H1 (cell line): ENCODE measurements at regions not wholly inside any gene's neighbourhood (a gene's known extent, or its start where the extent isn't known, plus 50 kb on each side); places are given as distances from the start of the nearest gene placed in this dataset.
"Not testable (repeated sequence)": the region's sequence is repeated elsewhere in the genome, so short reads cannot be mapped to it uniquely, and the experiment has no call there.

Source experiments
- CTCF ChIA-PET: fragments of 300-600 bp; sonication (Branson Sonifier 250); formaldehyde crosslinking; loops from one replicate; lab custom pipeline; 2021; ENCODE audit not compliant: partially characterized antibody; lab: Charles Lee
- POLR2A ChIA-PET: fragments of 300-600 bp; sonication (Branson Sonifier 250); formaldehyde crosslinking; loops from one replicate; lab custom pipeline; 2021; ENCODE audit warnings: inconsistent platforms; ENCODE audit not compliant: partially characterized antibody; lab: Charles Lee
- DNase-seq, 2 experiments: peaks; one replicate each; pipeline versions ENCODE4 v3.0.0 to v3.0.0-alpha.2; 2010 to 2022; ENCODE audit warnings: low spot score in 2 of 2, low read depth in 1 of 2, mixed read lengths in 1 of 2
- FAIRE-seq: peaks from 2 replicates; lab custom pipeline; 2011; peaks lifted over from hg19 to GRCh38; lab: Jason Lieb, UNC
- H2AFZ ChIP-seq: 2 replicates; pipeline ENCODE4 v1.8.1; 2012; ENCODE audit warnings: low read length, inconsistent platforms
- H2AK5ac ChIP-seq: 2 replicates; pipeline ENCODE4 v1.6.1; 2013; ENCODE audit warnings: low read depth, low read length
- H2BK120ac ChIP-seq: replicated peaks from 2 replicates; pipeline ENCODE3; 2013; ENCODE audit warnings: low read depth, low read length, inconsistent platforms
- H2BK12ac ChIP-seq: 2 replicates; pipeline ENCODE4 v1.6.1; 2013; ENCODE audit warnings: low read depth, low read length
- H2BK15ac ChIP-seq: 2 replicates; pipeline ENCODE4 v1.6.1; 2013; ENCODE audit warnings: low read length
- H2BK20ac ChIP-seq: 2 replicates; pipeline ENCODE4 v1.6.1; 2013; ENCODE audit warnings: low read length
- H2BK5ac ChIP-seq: 2 replicates; pipeline ENCODE4 v1.6.1; 2013; ENCODE audit warnings: low read depth, low read length
- H3K14ac ChIP-seq: 2 replicates; pipeline ENCODE4 v1.6.1; 2013; ENCODE audit warnings: inconsistent platforms; ENCODE audit not compliant: insufficient read length
- H3K18ac ChIP-seq: 2 replicates; pipeline ENCODE4 v1.6.1; 2013; ENCODE audit warnings: low read length; ENCODE audit errors: extremely low read depth
- H3K23ac ChIP-seq: 2 replicates; pipeline ENCODE4 v1.6.1; 2013; ENCODE audit warnings: inconsistent platforms; ENCODE audit not compliant: insufficient read length
- H3K23me2 ChIP-seq: 2 replicates; pipeline ENCODE4 v1.6.1; 2013; ENCODE audit warnings: low read depth, low read length
- H3K27ac ChIP-seq: 2 replicates; pipeline ENCODE4 v1.6.1; 2011; ENCODE audit warnings: low read depth, low read length, inconsistent platforms
- H3K27me3 ChIP-seq, 4 experiments: replicated peaks in 1 of 4; 1 replicate in 1 of 4; 2 replicates in 3 of 4; pipeline versions ENCODE4 v1.6.1 to v1.8.1; 2011 to 2013; ENCODE audit warnings: low read length in 3 of 4, mild to moderate bottlenecking in 3 of 4, inconsistent platforms in 2 of 4, mixed read lengths in 2 of 4, moderate library complexity in 1 of 4; ENCODE audit not compliant: control insufficient read depth in 3 of 4, insufficient read depth in 3 of 4; ENCODE audit errors: extremely low read depth in 1 of 4
- H3K36me3 ChIP-seq, 4 experiments: 2 replicates each; pipeline versions ENCODE4 v1.6.1 to v1.8.1; 2011 to 2013; ENCODE audit warnings: mild to moderate bottlenecking in 4 of 4, low read length in 3 of 4, moderate library complexity in 2 of 4, control low read depth in 1 of 4, inconsistent platforms in 1 of 4; ENCODE audit not compliant: insufficient read depth in 4 of 4, control insufficient read depth in 2 of 4
- H3K4ac ChIP-seq: replicated peaks from 2 replicates; pipeline ENCODE3; 2013; ENCODE audit warnings: low read length, low read depth, mixed read lengths, inconsistent platforms; ENCODE audit not compliant: insufficient read length
- H3K4me1 ChIP-seq, 4 experiments: replicated peaks in 1 of 4; 1 replicate in 1 of 4; 2 replicates in 3 of 4; pipeline versions ENCODE4 v1.6.1 to v1.8.1; 2011 to 2013; ENCODE audit warnings: low read length in 3 of 4, inconsistent platforms in 2 of 4, mixed read lengths in 1 of 4; ENCODE audit not compliant: insufficient read depth in 4 of 4, control insufficient read depth in 3 of 4
- H3K4me2 ChIP-seq, 2 experiments: 2 replicates each; pipeline versions ENCODE4 v1.6.1 to v1.8.1; 2011 to 2013; ENCODE audit warnings: low read depth in 2 of 2, low read length in 2 of 2, control low read depth in 1 of 2, inconsistent platforms in 1 of 2, mild to moderate bottlenecking in 1 of 2; ENCODE audit not compliant: insufficient read depth in 1 of 2
- H3K4me3 ChIP-seq, 4 experiments: fragments of 200-600, 300-600 bp in 1 of 4; sonication (generic), shearing (Covaris generic), sonication (Bioruptor Twin) in 1 of 4; 2 replicates each; pipeline versions ENCODE4 v1.5.1 to v1.8.1; 2011 to 2016; ENCODE audit warnings: low read length in 4 of 4, low read depth in 3 of 4, control low read depth in 2 of 4, inconsistent platforms in 2 of 4, mild to moderate bottlenecking in 2 of 4, mixed read lengths in 1 of 4, moderate library complexity in 1 of 4; ENCODE audit not compliant: insufficient read depth in 2 of 4; ENCODE audit errors: extremely low read depth in 1 of 4
- H3K56ac ChIP-seq: replicated peaks from 2 replicates; pipeline ENCODE3; 2013; ENCODE audit warnings: low read depth, mild to moderate bottlenecking, mixed read lengths, low read length, inconsistent platforms; ENCODE audit not compliant: insufficient read length
- H3K79me1 ChIP-seq: 2 replicates; pipeline ENCODE4 v1.6.1; 2013; ENCODE audit warnings: low read depth, low read length, control low read depth
- H3K79me2 ChIP-seq, 2 experiments: 2 replicates each; pipeline versions ENCODE4 v1.6.1 to v1.8.1; 2012 to 2013; ENCODE audit warnings: low read length in 2 of 2, mild to moderate bottlenecking in 2 of 2, inconsistent platforms in 1 of 2; ENCODE audit not compliant: insufficient read depth in 2 of 2, control insufficient read depth in 1 of 2
- H3K9ac ChIP-seq, 4 experiments: replicated peaks in 1 of 4; 1 replicate in 1 of 4; 2 replicates in 3 of 4; pipeline versions ENCODE4 v1.6.1 to v1.8.1; 2011 to 2013; ENCODE audit warnings: low read depth in 3 of 4, low read length in 3 of 4, control low read depth in 2 of 4, mild to moderate bottlenecking in 2 of 4, moderate library complexity in 2 of 4, inconsistent platforms in 1 of 4; ENCODE audit errors: extremely low read depth in 1 of 4
- H3K9me3 ChIP-seq, 2 experiments: 2 replicates each; pipeline versions ENCODE4 v1.6.1 to v1.8.1; 2012 to 2013; ENCODE audit warnings: mild to moderate bottlenecking in 2 of 2, moderate library complexity in 2 of 2, control low read depth in 1 of 2, inconsistent platforms in 1 of 2, low read depth in 1 of 2, low read length in 1 of 2, mixed read lengths in 1 of 2; ENCODE audit not compliant: insufficient read depth in 2 of 2
- H4K20me1 ChIP-seq, 2 experiments: replicated peaks in 1 of 2; 2 replicates each; pipeline versions ENCODE3 to v1.8.1; 2011 to 2013; ENCODE audit warnings: inconsistent platforms in 2 of 2, low read length in 2 of 2, mild to moderate bottlenecking in 1 of 2; ENCODE audit not compliant: insufficient read depth in 2 of 2, control insufficient read depth in 1 of 2
- H4K5ac ChIP-seq: 2 replicates; pipeline ENCODE4 v1.6.1; 2013; ENCODE audit warnings: low read length, low read depth, mixed read lengths, inconsistent platforms; ENCODE audit not compliant: insufficient read length
- H4K8ac ChIP-seq: 2 replicates; pipeline ENCODE4 v1.8.0; 2013; ENCODE audit warnings: mild to moderate bottlenecking, moderate library complexity, low read length, inconsistent platforms; ENCODE audit not compliant: insufficient read depth; ENCODE audit errors: extremely low read depth
- H4K91ac ChIP-seq: replicated peaks from 2 replicates; pipeline ENCODE3; 2013; ENCODE audit warnings: low read length, mixed read lengths, inconsistent platforms; ENCODE audit not compliant: insufficient read length
- WGBS, 2 experiments: shearing (Covaris generic) in 1 of 2; methylation state at CpG; one replicate each; pipeline versions ENCODE4 v1.1.6 to v1.1.7; 2013 to 2015; ENCODE audit warnings: low lambda C conversion rate in 2 of 2, mixed read lengths in 2 of 2, inconsistent platforms in 1 of 2, low coverage in 1 of 2, missing lambda C conversion rate in 1 of 2; ENCODE audit not compliant: insufficient replicate concordance in 2 of 2, insufficient coverage in 1 of 2, insufficient read length in 1 of 2; ENCODE audit errors: extremely low coverage in 1 of 2, missing lambda C conversion rate in 1 of 2; 5-methylcytosine and 5-hydroxymethylcytosine counted together

GRCh38 chr16:26874318-26874717, 192.4 kb upstream of the C16orf82 start:
- H2BK120ac ChIP-seq, FAIRE-seq, H3K36me3 ChIP-seq, H2BK12ac ChIP-seq, H3K4me2 ChIP-seq, H3K23ac ChIP-seq, H4K8ac ChIP-seq, H2BK20ac ChIP-seq, H3K27ac ChIP-seq, H2BK15ac ChIP-seq, H3K9me3 ChIP-seq, H4K5ac ChIP-seq, H4K20me1 ChIP-seq, H3K4me1 ChIP-seq, POLR2A ChIA-PET, H4K91ac ChIP-seq, H2AFZ ChIP-seq, H2AK5ac ChIP-seq, CTCF ChIA-PET, DNase-seq, H3K4me3 ChIP-seq, H3K23me2 ChIP-seq, H3K79me2 ChIP-seq, H3K18ac ChIP-seq, H3K27me3 ChIP-seq, H3K4ac ChIP-seq, H3K14ac ChIP-seq, H2BK5ac ChIP-seq, H3K56ac ChIP-seq, H3K9ac ChIP-seq, H3K79me1 ChIP-seq: not testable (repeated sequence)
- WGBS, 2 experiments, result 91% methylated on average over 5 of the region's 5 CpGs; no CpG with 5 or more reads in 1 of the 2 experiments
